Spleen (tissue), 7 donors: ENCODE measurements at regions not wholly inside any gene's neighbourhood (a gene's known extent, or its start where the extent isn't known, plus 50 kb on each side); places are given as distances from the start of the nearest gene placed in this dataset.

Experiments
- CTCF ChIP-seq, 11 experiments: fragments of 200-600 bp in 7 of 11; fragments of 450-650 bp in 4 of 11; sonication (generic) in 4 of 11; IDR thresholded peaks in 8 of 11; conservative IDR thresholded peaks in 3 of 11; 1 replicate in 7 of 11; 2 replicates in 4 of 11; pipeline versions ENCODE4 v1.4.0 to v1.8.0; 2016 to 2021; ENCODE audit warnings: antibody characterized with exemption in 11 of 11, inconsistent platforms in 4 of 11, mild to moderate bottlenecking in 1 of 11
- POLR2A ChIP-seq, 3 donors: fragments of 450-650 bp; IDR thresholded peaks; one replicate each; pipeline ENCODE4 v1.5.1; 2017; ENCODE audit warnings: antibody characterized with exemption in 3 of 3, mild to moderate bottlenecking in 1 of 3
- POLR2AphosphoS5 ChIP-seq, 3 donors: sonication (generic); formaldehyde crosslinking; IDR thresholded peaks; one replicate each; pipeline ENCODE4 v1.5.1; 2017; ENCODE audit warnings: antibody characterized with exemption in 3 of 3
- donor health status: DM: no; HTN: no; CAD: no; lungs with moderate emphysema.
- donor health status: DM: no; HTN: no; CAD: no.
- donor health status: DM: no; HTN: no; CAD: no.

- no peak for TF ChIP-seq CTCF (IDR thresholded peaks at IDR 0.05 in 8 of 11, conservative IDR thresholded peaks at IDR 0.05 in 3 of 11)
- no peak for TF ChIP-seq POLR2AphosphoS5 (IDR thresholded peaks at IDR 0.05)
- no peak for TF ChIP-seq POLR2A (IDR thresholded peaks at IDR 0.05)
Measured at GRCh38 chr16:49019831-49020230, 261.8 kb downstream of the CBLN1 start.
